ENCODE measurements at regions not wholly inside any gene's neighbourhood (a gene's known extent, or its start where the extent isn't known, plus 50 kb on each side); places are given as distances from the start of the nearest gene placed in this dataset.

GRCh38 chr2:236367506-236368289, 103.5 kb upstream of the ASB18 start:
- H3K27ac ChIP-seq = no peak overlapping the region
- DNase-seq = peak; percentile 4
- H3K27me3 ChIP-seq = no peaks in the 10 kb centered on the region
- TF ChIP-seq CTCF (IDR thresholded peaks at IDR 0.05) = no peak
- no peak for TF ChIP-seq POLR2A (IDR thresholded peaks at IDR 0.05)
- intact Hi-C loops (cut with DNase I; ENCODE audit: low total_unique reads) = no loop called here
- H3K36me3 ChIP-seq (ENCODE audit: low read depth, missing control alignments) = no peaks in the 10 kb centered on the region
- WGBS, 2 donors = 93 to 96% methylated on average over 16 of the region's 16 CpGs
- no peak overlapping the region for H3K4me3 ChIP-seq
- H3K4me1 ChIP-seq = no peaks in the 10 kb centered on the region
- H3K9me3 ChIP-seq = no peaks in the 10 kb centered on the region

- Histone ChIP-seq H3K27me3 (no peaks in the 10 kb centered on the region), H3K9me3 (no peaks in the 10 kb centered on the region), H3K36me3 (ENCODE audit: low read depth, missing control alignments) (no peaks in the 10 kb centered on the region), H3K27ac (no peak overlapping the region), H3K4me1 (no peaks in the 10 kb centered on the region), H3K4me3 (no peak overlapping the region)
- intact Hi-C loops (cut with DNase I; ENCODE audit: low total_unique reads) = no loop called here
- peak; percentile 71 for DNase-seq
- no peak for TF ChIP-seq CTCF (IDR thresholded peaks at IDR 0.05)
- no peak for TF ChIP-seq POLR2A (IDR thresholded peaks at IDR 0.05)
- WGBS, 2 donors = 52 to 68% methylated on average over 14 of the region's 14 CpGs
Observed at GRCh38 chr2:236369661-236370062, 105.5 kb upstream of the ASB18 start.

- DNase-seq = no peak
- intact Hi-C loops (cut with DNase I; ENCODE audit: low total_unique reads) = no loop called here
- 88 to 91% methylated on average over 10 of the region's 10 CpGs for WGBS, 2 donors
- H3K9me3 ChIP-seq = no peaks in the 10 kb centered on the region
- no peaks in the 10 kb centered on the region for H3K4me1 ChIP-seq
- no peaks in the 10 kb centered on the region for H3K36me3 ChIP-seq (ENCODE audit: low read depth, missing control alignments)
- H3K27ac ChIP-seq = no peak overlapping the region
- no peaks in the 10 kb centered on the region for H3K27me3 ChIP-seq
- no peak overlapping the region for H3K4me3 ChIP-seq
- TF ChIP-seq CTCF (IDR thresholded peaks at IDR 0.05) (no peak), POLR2A (IDR thresholded peaks at IDR 0.05) (no peak)
Observed at GRCh38 chr2:236370847-236371409, 106.7 kb upstream of the ASB18 start.

- no peaks in the 10 kb centered on the region for H3K9me3 ChIP-seq
- intact Hi-C loops (cut with DNase I; ENCODE audit: low total_unique reads) = no loop called here
- H3K27ac ChIP-seq = no peak overlapping the region
- no peak overlapping the region for H3K4me3 ChIP-seq
- H3K36me3 ChIP-seq (ENCODE audit: low read depth, missing control alignments) = no peaks in the 10 kb centered on the region
- 94% methylated on average over 5 of the region's 5 CpGs for WGBS, 2 donors
- H3K27me3 ChIP-seq = no peaks in the 10 kb centered on the region
- H3K4me1 ChIP-seq = no peaks in the 10 kb centered on the region
- TF ChIP-seq POLR2A (IDR thresholded peaks at IDR 0.05) (no peak), CTCF (IDR thresholded peaks at IDR 0.05) (no peak)
- DNase-seq = no peak
Observed at GRCh38 chr2:236375973-236376476, 111.8 kb upstream of the ASB18 start.
